ENCODE measurements at regions not wholly inside any gene's neighbourhood (a gene's known extent, or its start where the extent isn't known, plus 50 kb on each side); places are given as distances from the start of the nearest gene placed in this dataset.

- no peak overlapping the region for H3K4me3 ChIP-seq (ENCODE audit: low read depth, low read length)
- H3K36me3 ChIP-seq (ENCODE audit: control insufficient read depth, insufficient read depth, low read length), result no peaks in the 10 kb centered on the region
- DNase-seq (ENCODE audit: low read depth) (no peak), FAIRE-seq (no peak)
- no peak for TF ChIP-seq CTCF (IDR thresholded peaks at IDR 0.05; ENCODE audit: insufficient read depth, low read length, severe bottlenecking)
- H3K27me3 ChIP-seq (ENCODE audit: control insufficient read depth, insufficient read depth, low read length), result no peaks in the 10 kb centered on the region
These were observed 1035.7 kb upstream of the FBXO33 start for GRCh38 chr14:40467969-40468368.

GRCh38 chr14:40464531-40464930 lies 1032.3 kb upstream of the FBXO33 start:
- no peak for DNase-seq (ENCODE audit: low read depth)
- no peak overlapping the region for H3K4me3 ChIP-seq (ENCODE audit: low read depth, low read length)
- no peak for TF ChIP-seq CTCF (IDR thresholded peaks at IDR 0.05; ENCODE audit: insufficient read depth, low read length, severe bottlenecking)
- no peaks in the 10 kb centered on the region for H3K36me3 ChIP-seq (ENCODE audit: control insufficient read depth, insufficient read depth, low read length)
- no peak for FAIRE-seq
- no peaks in the 10 kb centered on the region for H3K27me3 ChIP-seq (ENCODE audit: control insufficient read depth, insufficient read depth, low read length)

GRCh38 chr14:40463886-40464285 lies 1031.7 kb upstream of the FBXO33 start:
- DNase-seq (ENCODE audit: low read depth) (no peak), FAIRE-seq (no peak)
- Histone ChIP-seq H3K36me3 (ENCODE audit: control insufficient read depth, insufficient read depth, low read length) (no peaks in the 10 kb centered on the region), H3K27me3 (ENCODE audit: control insufficient read depth, insufficient read depth, low read length) (no peaks in the 10 kb centered on the region), H3K4me3 (ENCODE audit: low read depth, low read length) (no peak overlapping the region)
- TF ChIP-seq CTCF (IDR thresholded peaks at IDR 0.05; ENCODE audit: insufficient read depth, low read length, severe bottlenecking), result no peak

GRCh38 chr14:40452674-40453073 lies 1020.4 kb upstream of the FBXO33 start:
- Histone ChIP-seq H3K36me3 (ENCODE audit: control insufficient read depth, insufficient read depth, low read length) (no peaks in the 10 kb centered on the region), H3K27me3 (ENCODE audit: control insufficient read depth, insufficient read depth, low read length) (no peaks in the 10 kb centered on the region), H3K4me3 (ENCODE audit: low read depth, low read length) (no peak overlapping the region)
- no peak for FAIRE-seq
- no peak for DNase-seq (ENCODE audit: low read depth)
- no peak for TF ChIP-seq CTCF (IDR thresholded peaks at IDR 0.05; ENCODE audit: insufficient read depth, low read length, severe bottlenecking)

GRCh38 chr14:40447017-40447416 lies 1014.8 kb upstream of the FBXO33 start:
- Histone ChIP-seq H3K36me3 (ENCODE audit: control insufficient read depth, insufficient read depth, low read length) (no peaks in the 10 kb centered on the region), H3K27me3 (ENCODE audit: control insufficient read depth, insufficient read depth, low read length) (no peaks in the 10 kb centered on the region), H3K4me3 (ENCODE audit: low read depth, low read length) (no peak overlapping the region)
- no peak for FAIRE-seq
- peak; percentile 26 for DNase-seq (ENCODE audit: low read depth)
- no peak for TF ChIP-seq CTCF (IDR thresholded peaks at IDR 0.05; ENCODE audit: insufficient read depth, low read length, severe bottlenecking)

GRCh38 chr14:40445020-40445419 lies 1012.8 kb upstream of the FBXO33 start:
- no peak for TF ChIP-seq CTCF (IDR thresholded peaks at IDR 0.05; ENCODE audit: insufficient read depth, low read length, severe bottlenecking)
- FAIRE-seq (no peak), DNase-seq (ENCODE audit: low read depth) (no peak)
- no peaks in the 10 kb centered on the region for H3K36me3 ChIP-seq (ENCODE audit: control insufficient read depth, insufficient read depth, low read length)
- H3K27me3 ChIP-seq (ENCODE audit: control insufficient read depth, insufficient read depth, low read length), result no peaks in the 10 kb centered on the region
- no peak overlapping the region for H3K4me3 ChIP-seq (ENCODE audit: low read depth, low read length)

Data from bronchial epithelial cell (primary cell).